Activated naive CD8-positive, alpha-beta T cell treated with anti-CD3 and anti-CD28 coated beads for 36 hours (primary cell): ENCODE measurements at regions not wholly inside any gene's neighbourhood (a gene's known extent, or its start where the extent isn't known, plus 50 kb on each side); places are given as distances from the start of the nearest gene placed in this dataset.
"Not testable (repeated sequence)": the region's sequence is repeated elsewhere in the genome, so short reads cannot be mapped to it uniquely, and the experiment has no call there.

Experiments
- DNase-seq: peaks from one replicate; pipeline ENCODE4 v3.0.0; 2021
- H3K27ac Mint-ChIP-seq: one replicate; pipeline ENCODE4 v1.8.0; 2022; ENCODE audit warnings: mild to moderate bottlenecking, moderate library complexity, mixed read lengths
- H3K27me3 Mint-ChIP-seq: one replicate; pipeline ENCODE4 v1.8.0; 2022; ENCODE audit warnings: mild to moderate bottlenecking, mixed read lengths
- H3K36me3 Mint-ChIP-seq: one replicate; pipeline ENCODE4 v1.8.0; 2021; ENCODE audit warnings: mild to moderate bottlenecking, mixed read lengths
- H3K4me1 Mint-ChIP-seq: one replicate; pipeline ENCODE4 v1.8.0; 2021; ENCODE audit warnings: mixed read lengths
- H3K4me3 Mint-ChIP-seq: one replicate; pipeline ENCODE4 v1.8.0; 2022; ENCODE audit warnings: mild to moderate bottlenecking, moderate library complexity, mixed read lengths
- H3K9me3 Mint-ChIP-seq: one replicate; pipeline ENCODE4 v1.8.0; 2022; ENCODE audit warnings: mixed read lengths

GRCh38 chr16:26981266-26981938 is 85.3 kb upstream of the C16orf82 start:
- Mint-ChIP-seq H3K9me3 (no peaks in the 10 kb centered on the region), H3K27me3 (peaks cover 13% of the 10 kb centered on the region), H3K27ac (no peak overlapping the region), H3K4me1 (no peaks in the 10 kb centered on the region), H3K36me3 (no peaks in the 10 kb centered on the region), H3K4me3 (no peak overlapping the region)
- no peak for DNase-seq

- no peak overlapping the region for H3K27ac Mint-ChIP-seq
- no peaks in the 10 kb centered on the region for H3K36me3 Mint-ChIP-seq
- H3K4me1 Mint-ChIP-seq = no peaks in the 10 kb centered on the region
- H3K9me3 Mint-ChIP-seq = no peaks in the 10 kb centered on the region
- H3K27me3 Mint-ChIP-seq = peaks cover 13% of the 10 kb centered on the region
- no peak overlapping the region for H3K4me3 Mint-ChIP-seq
- no peak for DNase-seq
These were observed 84.3 kb upstream of the C16orf82 start for GRCh38 chr16:26982422-26982821.

GRCh38 chr16:26983426-26983825 is 83.3 kb upstream of the C16orf82 start:
- no peaks in the 10 kb centered on the region for H3K4me1 Mint-ChIP-seq
- no peak for DNase-seq
- H3K27ac Mint-ChIP-seq = no peak overlapping the region
- H3K4me3 Mint-ChIP-seq = no peak overlapping the region
- H3K27me3 Mint-ChIP-seq = peaks cover 6% of the 10 kb centered on the region
- H3K9me3 Mint-ChIP-seq = no peaks in the 10 kb centered on the region
- no peaks in the 10 kb centered on the region for H3K36me3 Mint-ChIP-seq

- Mint-ChIP-seq H3K36me3 (no peaks in the 10 kb centered on the region), H3K27ac (no peak overlapping the region), H3K9me3 (no peaks in the 10 kb centered on the region), H3K4me3 (no peak overlapping the region), H3K4me1 (no peaks in the 10 kb centered on the region), H3K27me3 (peaks cover 6% of the 10 kb centered on the region)
- no peak for DNase-seq
These were observed 81.3 kb upstream of the C16orf82 start for GRCh38 chr16:26985100-26986065.

- H3K4me3 Mint-ChIP-seq = no peak overlapping the region
- peaks cover 6% of the 10 kb centered on the region for H3K27me3 Mint-ChIP-seq
- no peaks in the 10 kb centered on the region for H3K36me3 Mint-ChIP-seq
- no peaks in the 10 kb centered on the region for H3K9me3 Mint-ChIP-seq
- no peak overlapping the region for H3K27ac Mint-ChIP-seq
- no peak for DNase-seq
- no peaks in the 10 kb centered on the region for H3K4me1 Mint-ChIP-seq
These were observed 79.1 kb upstream of the C16orf82 start for GRCh38 chr16:26987597-26988010.

GRCh38 chr16:26988186-26988585 is 78.5 kb upstream of the C16orf82 start:
- Mint-ChIP-seq H3K4me1 (no peaks in the 10 kb centered on the region), H3K36me3 (no peaks in the 10 kb centered on the region), H3K4me3 (no peak overlapping the region), H3K9me3 (no peaks in the 10 kb centered on the region), H3K27ac (no peak overlapping the region), H3K27me3 (peaks cover 6% of the 10 kb centered on the region)
- no peak for DNase-seq

GRCh38 chr16:26990384-26991120 is 76.2 kb upstream of the C16orf82 start:
- not testable (repeated sequence) for H3K9me3 Mint-ChIP-seq, H3K27ac Mint-ChIP-seq, H3K27me3 Mint-ChIP-seq, H3K4me1 Mint-ChIP-seq, H3K4me3 Mint-ChIP-seq, H3K36me3 Mint-ChIP-seq, DNase-seq

GRCh38 chr16:26992666-26993349 is 73.9 kb upstream of the C16orf82 start:
- no peaks in the 10 kb centered on the region for H3K36me3 Mint-ChIP-seq
- H3K4me3 Mint-ChIP-seq = no peak overlapping the region
- peaks cover 5% of the 10 kb centered on the region for H3K9me3 Mint-ChIP-seq
- peaks cover 16% of the 10 kb centered on the region for H3K27me3 Mint-ChIP-seq
- no peak overlapping the region for H3K27ac Mint-ChIP-seq
- no peaks in the 10 kb centered on the region for H3K4me1 Mint-ChIP-seq
- no peak for DNase-seq

GRCh38 chr16:26993511-26993910 is 73.2 kb upstream of the C16orf82 start:
- Mint-ChIP-seq H3K4me3 (no peak overlapping the region), H3K27ac (no peak overlapping the region), H3K36me3 (no peaks in the 10 kb centered on the region), H3K4me1 (no peaks in the 10 kb centered on the region), H3K27me3 (peaks cover 16% of the 10 kb centered on the region), H3K9me3 (peaks cover 5% of the 10 kb centered on the region)
- no peak for DNase-seq

- H3K36me3 Mint-ChIP-seq = no peaks in the 10 kb centered on the region
- H3K4me3 Mint-ChIP-seq = no peak overlapping the region
- H3K27me3 Mint-ChIP-seq = peaks cover 16% of the 10 kb centered on the region
- H3K27ac Mint-ChIP-seq = no peak overlapping the region
- no peak for DNase-seq
- H3K9me3 Mint-ChIP-seq = peaks cover 5% of the 10 kb centered on the region
- no peaks in the 10 kb centered on the region for H3K4me1 Mint-ChIP-seq
These were observed 72.8 kb upstream of the C16orf82 start for GRCh38 chr16:26993963-26994362.

- H3K9me3 Mint-ChIP-seq = peaks cover 5% of the 10 kb centered on the region
- no peak overlapping the region for H3K27ac Mint-ChIP-seq
- DNase-seq = no peak
- no peaks in the 10 kb centered on the region for H3K4me1 Mint-ChIP-seq
- H3K4me3 Mint-ChIP-seq = no peak overlapping the region
- H3K27me3 Mint-ChIP-seq = peaks cover 22% of the 10 kb centered on the region
- H3K36me3 Mint-ChIP-seq = no peaks in the 10 kb centered on the region
These were observed 71.2 kb upstream of the C16orf82 start for GRCh38 chr16:26995522-26995921.

GRCh38 chr16:27005386-27005785 is 61.3 kb upstream of the C16orf82 start:
- H3K27me3 Mint-ChIP-seq = peaks cover 45% of the 10 kb centered on the region
- H3K4me3 Mint-ChIP-seq = no peak overlapping the region
- peaks cover 2% of the 10 kb centered on the region for H3K9me3 Mint-ChIP-seq
- no peaks in the 10 kb centered on the region for H3K4me1 Mint-ChIP-seq
- H3K36me3 Mint-ChIP-seq = peaks cover 2% of the 10 kb centered on the region
- no peak overlapping the region for H3K27ac Mint-ChIP-seq
- DNase-seq = no peak
